RWPE2 (cell line): ENCODE measurements at regions not wholly inside any gene's neighbourhood (a gene's known extent, or its start where the extent isn't known, plus 50 kb on each side); places are given as distances from the start of the nearest gene placed in this dataset.

ENCODE experiments used
- ATAC-seq: fragments of 200-7000 bp; cut with Tn5 transposase; 3 replicates; pipeline ENCODE4 v1.9.1; 2021; ENCODE audit warnings: low read depth
- DNase-seq: peaks from one replicate; pipeline ENCODE4 v3.0.0-alpha.2; 2020; ENCODE audit warnings: low spot score
- H3K27ac ChIP-seq: fragments of 450-650 bp; 2 replicates; pipeline ENCODE4 v1.5.1; 2017; ENCODE audit warnings: mild to moderate bottlenecking; ENCODE audit not compliant: poor library complexity, severe bottlenecking
- H3K27me3 ChIP-seq: fragments of 250-450 bp; sonication (Bioruptor Pico); 2 replicates; pipeline ENCODE4 v1.5.1; 2021; ENCODE audit warnings: mild to moderate bottlenecking, moderate library complexity; ENCODE audit not compliant: insufficient read depth, poor library complexity, severe bottlenecking
- H3K36me3 ChIP-seq: fragments of 250-450 bp; sonication (Bioruptor Pico); 2 replicates; pipeline ENCODE4 v1.5.1; 2020; ENCODE audit warnings: low read depth, mild to moderate bottlenecking, moderate library complexity
- H3K4me1 ChIP-seq: fragments of 250-450 bp; sonication (Bioruptor Pico); 2 replicates; pipeline ENCODE4 v1.5.1; 2021; ENCODE audit warnings: mild to moderate bottlenecking, moderate library complexity; ENCODE audit not compliant: insufficient read depth, poor library complexity, severe bottlenecking
- H3K4me3 ChIP-seq: fragments of 250-450 bp; sonication (Bioruptor Pico); 2 replicates; pipeline ENCODE4 v1.5.1; 2021; ENCODE audit warnings: mild to moderate bottlenecking, moderate library complexity; ENCODE audit not compliant: severe bottlenecking
- H3K9me3 ChIP-seq: fragments of 250-450 bp; sonication (Bioruptor Pico); 2 replicates; pipeline ENCODE4 v1.5.1; 2021; ENCODE audit warnings: mild to moderate bottlenecking, moderate library complexity; ENCODE audit not compliant: severe bottlenecking
- CTCF ChIP-seq: fragments of 450-650 bp; IDR thresholded peaks from one replicate; pipeline ENCODE4 v1.5.1; 2017; ENCODE audit warnings: mild to moderate bottlenecking, moderate library complexity; ENCODE audit not compliant: poor library complexity, severe bottlenecking

GRCh38 chr6:165852676-165853075 lies 189.6 kb upstream of the PDE10A start:
- no peaks in the 10 kb centered on the region for H3K9me3 ChIP-seq
- DNase-seq: no peak
- H3K4me3 ChIP-seq: no peak overlapping the region
- H3K27me3 ChIP-seq: peaks cover 40% of the 10 kb centered on the region
- no peak overlapping the region for H3K27ac ChIP-seq
- no peaks in the 10 kb centered on the region for H3K36me3 ChIP-seq
- no peaks in the 10 kb centered on the region for H3K4me1 ChIP-seq
- ATAC-seq: no peak
- TF ChIP-seq CTCF: no peak

GRCh38 chr6:165850434-165851019 lies 187.5 kb upstream of the PDE10A start:
- no peak overlapping the region for H3K27ac ChIP-seq
- H3K4me3 ChIP-seq: no peak overlapping the region
- peaks cover 54% of the 10 kb centered on the region for H3K27me3 ChIP-seq
- no peaks in the 10 kb centered on the region for H3K9me3 ChIP-seq
- DNase-seq: no peak
- peak; percentile 96 for TF ChIP-seq CTCF
- H3K36me3 ChIP-seq: no peaks in the 10 kb centered on the region
- peak; percentile 65 for ATAC-seq
- H3K4me1 ChIP-seq: no peaks in the 10 kb centered on the region

GRCh38 chr6:165849534-165850430 lies 186.7 kb upstream of the PDE10A start:
- H3K4me1 ChIP-seq: no peaks in the 10 kb centered on the region
- H3K27me3 ChIP-seq: peaks cover 58% of the 10 kb centered on the region
- H3K36me3 ChIP-seq: no peaks in the 10 kb centered on the region
- H3K27ac ChIP-seq: no peak overlapping the region
- no peaks in the 10 kb centered on the region for H3K9me3 ChIP-seq
- H3K4me3 ChIP-seq: no peak overlapping the region
- no peak for TF ChIP-seq CTCF
- DNase-seq (no peak), ATAC-seq (no peak)

GRCh38 chr6:165848086-165848426 lies 185.0 kb upstream of the PDE10A start:
- Histone ChIP-seq H3K4me1 (no peaks in the 10 kb centered on the region), H3K36me3 (no peaks in the 10 kb centered on the region), H3K27ac (no peak overlapping the region), H3K9me3 (no peaks in the 10 kb centered on the region), H3K27me3 (peaks cover 42% of the 10 kb centered on the region), H3K4me3 (no peak overlapping the region)
- no peak for ATAC-seq
- no peak for DNase-seq
- no peak for TF ChIP-seq CTCF
